ENCODE measurements at regions not wholly inside any gene's neighbourhood (a gene's known extent, or its start where the extent isn't known, plus 50 kb on each side); places are given as distances from the start of the nearest gene placed in this dataset.

- TF ChIP-seq POLR2A (IDR thresholded peaks at IDR 0.05; ENCODE audit: low read depth, low read length) (no peak), TAF1 (IDR thresholded peaks at IDR 0.05; ENCODE audit: borderline replicate concordance, low read depth, low read length) (no peak), POLR2AphosphoS5 (IDR thresholded peaks at IDR 0.05; ENCODE audit: low read depth, low read length) (no peak)
Observed at GRCh38 chr10:44166441-44166840, 218.5 kb downstream of the CXCL12 start.

All from GM12892 (cell line).